Stimulated activated CD8-positive, alpha-beta memory T cell treated with anti-CD3 and anti-CD28 coated beads, Interleukin-15, amount 100 ng/mL, for 24 hours (primary cell): ENCODE measurements at regions not wholly inside any gene's neighbourhood (a gene's known extent, or its start where the extent isn't known, plus 50 kb on each side); places are given as distances from the start of the nearest gene placed in this dataset.
A peak's percentile ranks its signal among the peaks of the same experiment; 100 is the strongest.

ENCODE experiments used
- DNase-seq: peaks from one replicate; pipeline ENCODE4 v3.0.0-alpha.2; 2020; ENCODE audit warnings: low read depth

DNA sequence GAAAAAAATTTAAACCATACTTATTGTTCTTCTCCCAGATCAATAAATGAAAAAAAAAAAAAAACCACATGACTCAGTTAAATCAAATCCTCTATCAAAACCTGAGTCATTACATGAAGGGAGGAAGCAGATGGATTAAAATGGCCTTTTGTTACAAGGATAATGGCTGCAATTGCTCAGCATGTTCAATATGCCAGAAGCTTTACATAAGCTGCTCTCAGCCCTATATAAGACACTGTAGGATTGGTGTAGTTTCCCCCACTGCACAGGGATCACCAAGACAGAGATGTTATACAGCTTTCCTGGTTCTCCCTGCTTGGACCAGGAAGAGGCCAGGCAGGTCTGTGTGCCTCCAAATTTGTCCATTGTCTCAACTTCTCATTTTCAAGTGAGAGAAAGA lies 101.6 kb upstream of the MAP1B start:
- DNase-seq, result no peak

DNA sequence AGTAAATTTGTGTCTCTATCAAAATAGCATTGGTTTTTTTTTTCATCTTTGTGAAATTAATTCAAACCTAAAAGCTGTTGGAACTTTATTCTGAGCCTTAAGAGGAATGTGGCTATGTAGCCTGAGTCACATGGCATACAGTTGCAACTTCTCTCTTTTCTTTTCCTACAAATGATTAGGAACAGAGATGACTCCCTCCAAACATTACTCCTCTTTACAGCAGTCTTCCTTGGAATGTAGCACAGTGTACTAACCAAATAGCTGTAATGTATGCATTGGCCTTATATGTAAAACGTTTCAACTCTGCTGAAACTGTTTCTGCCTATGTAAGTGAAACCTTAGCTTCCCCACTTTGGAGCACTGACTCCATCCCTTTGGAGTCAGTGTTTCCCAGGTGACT lies 100.9 kb upstream of the MAP1B start:
- DNase-seq, result no peak

DNA sequence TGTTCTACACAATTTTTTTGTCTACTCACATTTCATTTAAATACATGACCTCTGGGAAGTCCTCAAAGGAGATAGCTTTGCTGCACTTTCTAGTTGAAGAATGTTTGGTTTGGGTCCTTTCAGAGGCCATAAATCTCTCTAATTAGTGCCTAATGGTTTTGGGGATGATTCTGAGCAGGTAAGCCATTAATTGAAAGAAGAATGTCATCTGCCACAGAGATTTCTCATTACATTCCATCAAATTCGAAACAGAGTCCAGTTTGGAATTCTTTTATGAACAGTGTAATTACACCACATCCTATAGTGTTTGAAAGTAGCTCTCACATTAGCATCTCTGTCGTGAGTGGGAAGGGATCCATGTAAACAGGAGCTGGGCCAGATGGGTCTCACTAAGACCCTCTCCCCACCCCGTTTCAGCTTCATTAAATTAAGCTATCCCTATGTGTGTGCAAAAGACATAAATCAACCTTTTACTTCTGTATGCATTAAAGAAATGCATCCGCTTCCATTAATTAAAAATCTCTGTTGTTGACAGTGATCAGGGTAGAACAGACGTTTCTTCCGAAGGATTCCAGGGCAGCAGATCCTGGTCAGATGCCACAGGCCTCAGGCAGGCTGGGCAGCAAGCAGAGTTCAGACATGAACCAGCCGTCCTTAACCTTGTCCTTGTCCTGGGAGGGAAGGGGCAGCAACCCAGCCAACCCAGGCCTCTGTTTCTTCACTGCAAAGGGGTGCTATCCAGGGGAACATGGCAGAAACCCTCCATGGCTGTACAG lies 99.8 kb upstream of the MAP1B start:
- no peak for DNase-seq

DNA sequence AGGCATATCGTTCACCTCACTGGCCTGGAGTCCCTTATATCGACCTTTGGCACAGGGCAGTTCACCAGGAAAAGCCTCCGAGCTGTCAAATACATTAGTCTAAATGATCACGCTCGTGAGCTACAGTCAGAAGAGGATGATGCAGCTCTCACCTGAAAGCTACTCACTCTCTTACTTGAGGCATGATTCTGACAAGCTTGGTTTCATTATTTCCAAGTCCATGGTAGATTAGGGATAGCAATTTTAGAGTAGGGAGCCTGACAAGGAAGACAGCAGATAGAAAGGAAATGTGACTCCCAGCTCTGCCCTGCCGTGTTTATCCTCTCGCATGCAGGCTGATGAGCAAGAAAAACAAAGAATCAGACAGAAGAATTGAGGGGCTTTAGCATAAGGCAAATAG lies 98.0 kb upstream of the MAP1B start:
- no peak for DNase-seq

DNA sequence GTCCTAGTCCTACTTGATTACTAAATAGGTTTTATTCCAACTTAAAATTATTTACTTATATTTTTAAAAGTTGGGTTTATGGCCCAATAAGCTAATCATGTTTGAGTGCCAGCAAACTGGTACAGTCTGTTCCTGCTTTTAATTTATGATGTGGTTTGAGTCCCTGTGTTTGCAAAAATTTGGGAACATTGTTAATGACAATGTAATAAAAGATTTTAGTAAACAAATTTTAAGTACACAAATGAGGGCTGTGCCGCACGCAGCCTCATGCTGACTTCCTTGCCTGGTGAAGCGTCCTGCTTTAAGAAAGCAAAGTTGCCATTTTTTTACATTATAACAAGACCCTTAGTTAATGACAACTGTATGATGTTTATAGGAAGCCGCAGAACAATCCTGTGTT lies 96.8 kb upstream of the MAP1B start:
- no peak for DNase-seq

DNA sequence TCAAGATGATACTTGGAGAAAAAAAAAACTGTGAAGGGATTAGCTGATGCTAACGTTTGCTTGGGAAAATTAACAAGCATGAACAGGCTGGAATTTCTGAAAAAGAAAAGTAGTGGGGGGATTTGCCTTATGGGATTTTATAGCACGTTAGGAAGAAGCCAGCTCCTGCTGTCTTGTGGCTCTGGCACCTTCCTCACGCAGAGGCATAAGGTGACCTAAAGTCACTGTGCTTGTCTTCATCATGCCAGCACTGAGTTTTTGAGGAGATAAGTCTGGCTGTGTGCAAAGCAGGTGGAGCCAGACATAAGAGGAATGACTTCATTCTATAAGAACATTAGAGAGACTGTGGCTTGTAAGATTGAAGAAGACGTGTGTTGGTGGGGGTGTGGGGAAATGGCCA lies 94.4 kb upstream of the MAP1B start:
- DNase-seq, result no peak

DNA sequence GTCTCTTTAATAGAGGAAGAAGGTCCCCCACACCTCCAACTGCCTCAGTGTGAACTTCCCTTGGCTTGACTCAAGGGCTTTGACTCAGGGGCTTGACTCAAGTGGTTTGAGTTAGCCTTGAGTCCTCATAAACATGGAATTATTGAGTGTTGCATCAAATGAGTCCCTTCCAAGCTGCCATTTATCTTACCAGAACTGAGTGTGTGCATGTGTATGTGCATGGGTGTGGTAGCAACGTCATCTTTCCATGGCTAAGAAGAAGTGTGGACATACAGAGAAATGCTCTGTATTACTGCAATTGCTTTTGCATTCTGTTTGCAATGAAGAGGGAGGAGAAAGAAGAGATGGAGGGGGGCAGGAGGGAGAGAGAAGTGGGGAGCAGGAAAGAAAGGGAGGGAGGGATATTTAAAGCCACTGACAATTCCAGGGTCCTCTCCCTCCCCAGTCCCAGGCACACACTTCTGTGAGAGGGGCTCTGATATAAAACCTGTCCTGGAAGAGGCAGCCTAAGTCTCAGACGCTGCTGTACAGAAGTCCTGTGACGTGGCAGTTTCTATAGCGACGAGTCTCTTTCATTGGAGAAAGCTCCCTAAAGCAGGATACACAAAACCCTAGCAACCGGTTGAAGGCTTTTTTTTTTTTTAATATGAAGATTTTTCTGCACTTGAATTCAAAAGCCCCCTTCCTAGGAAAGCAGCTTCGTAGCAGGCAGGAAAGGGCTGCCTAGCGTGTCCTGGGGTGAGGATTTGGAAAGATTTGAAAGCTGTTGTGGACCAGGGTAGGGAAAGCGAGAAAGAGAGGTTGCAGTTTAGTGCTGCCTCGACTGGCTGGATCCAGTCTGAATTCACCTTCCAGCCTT lies 93.3 kb upstream of the MAP1B start:
- no peak for DNase-seq

DNA sequence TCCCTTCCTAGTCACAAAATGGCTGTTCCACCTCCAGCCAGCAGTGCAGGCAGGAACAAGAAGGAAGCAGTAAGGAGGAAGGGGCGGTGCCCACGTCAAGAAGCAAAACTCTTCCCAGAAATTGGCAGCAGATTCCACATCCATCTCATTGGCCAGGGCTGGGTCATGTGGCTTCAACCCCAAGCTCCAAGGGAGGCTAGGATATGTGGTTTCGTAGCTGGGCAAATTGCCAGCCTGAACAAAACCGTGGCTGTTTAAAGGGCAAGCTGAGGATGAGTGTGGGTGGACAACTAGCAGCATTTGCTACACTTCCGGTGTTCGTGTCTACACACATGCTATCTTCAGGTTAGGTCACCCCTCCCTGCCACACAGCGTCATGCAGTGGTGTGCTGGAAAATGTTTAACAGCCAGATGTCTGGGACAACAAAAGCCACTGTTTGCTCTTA lies 92.1 kb upstream of the MAP1B start:
- no peak for DNase-seq

DNA sequence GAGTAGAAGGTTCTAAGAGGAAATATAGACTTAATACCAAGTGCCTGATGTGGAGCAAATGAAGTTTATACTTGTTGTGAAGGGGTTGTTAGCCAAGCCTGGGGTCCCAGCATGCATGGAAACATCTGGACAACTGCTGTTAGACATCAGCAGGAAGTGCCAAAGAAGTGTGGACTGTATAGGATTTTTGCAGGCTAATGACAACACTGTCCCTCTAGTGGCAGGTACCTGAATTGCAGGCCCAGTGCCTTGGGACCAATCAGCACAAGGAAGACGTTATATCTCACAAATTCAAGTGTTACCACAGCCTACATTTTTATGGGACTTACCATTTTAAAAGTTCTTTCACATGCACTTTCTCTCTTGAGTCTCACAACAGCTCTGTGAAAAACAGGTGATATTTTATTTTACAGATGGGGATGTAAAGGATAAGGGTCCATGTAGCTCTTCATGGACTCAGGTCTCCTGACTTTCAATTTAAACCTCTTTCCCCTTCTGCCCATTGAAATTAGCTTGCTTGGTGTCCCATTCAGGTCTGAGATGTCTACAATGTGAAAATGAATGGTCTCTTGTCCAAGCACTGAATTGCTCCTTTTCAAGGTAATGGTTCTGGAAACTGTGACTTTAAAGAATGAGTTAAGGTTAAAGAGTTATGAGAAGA lies 89.0 kb upstream of the MAP1B start:
- DNase-seq, result peak; percentile 34

DNA sequence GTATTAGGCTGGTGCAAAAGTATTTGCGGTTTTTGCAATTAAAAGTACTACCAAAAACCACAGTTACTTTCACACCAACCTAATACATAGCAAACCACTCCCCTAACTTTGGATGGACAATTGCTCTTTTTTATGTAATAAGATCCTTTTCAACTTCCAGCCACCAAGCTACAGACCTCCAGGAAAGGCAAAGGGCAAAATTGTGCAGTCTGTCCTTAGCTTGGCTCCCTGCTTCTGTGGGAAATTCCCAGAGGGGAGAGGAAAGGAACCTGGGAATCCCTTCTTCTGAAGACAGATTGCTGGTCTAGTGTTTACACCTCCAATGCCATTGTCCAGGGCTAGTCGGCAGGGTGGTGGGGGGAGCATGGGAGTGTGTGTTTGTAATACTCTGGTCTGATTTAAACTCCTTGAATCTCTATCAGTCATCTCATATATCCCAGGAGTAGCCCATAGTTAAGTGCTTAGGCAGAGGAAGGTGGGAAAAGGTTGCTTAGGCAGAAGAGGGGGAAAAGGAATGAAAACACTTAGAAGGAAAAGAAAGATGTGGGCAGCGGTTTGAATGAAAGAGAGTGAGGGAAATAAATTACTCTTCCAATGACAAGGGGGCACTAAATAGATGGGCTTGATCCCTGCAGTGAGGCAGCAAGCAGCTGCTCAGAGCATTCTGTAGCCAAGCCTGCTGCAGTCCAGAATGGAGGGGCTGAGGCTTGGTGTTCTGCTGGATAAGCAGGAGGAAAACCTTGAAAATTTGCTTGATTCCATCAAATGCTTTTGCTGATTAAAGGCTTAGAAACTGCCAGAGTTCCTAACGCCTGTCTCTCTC lies 86.9 kb upstream of the MAP1B start:
- DNase-seq, result no peak

DNA sequence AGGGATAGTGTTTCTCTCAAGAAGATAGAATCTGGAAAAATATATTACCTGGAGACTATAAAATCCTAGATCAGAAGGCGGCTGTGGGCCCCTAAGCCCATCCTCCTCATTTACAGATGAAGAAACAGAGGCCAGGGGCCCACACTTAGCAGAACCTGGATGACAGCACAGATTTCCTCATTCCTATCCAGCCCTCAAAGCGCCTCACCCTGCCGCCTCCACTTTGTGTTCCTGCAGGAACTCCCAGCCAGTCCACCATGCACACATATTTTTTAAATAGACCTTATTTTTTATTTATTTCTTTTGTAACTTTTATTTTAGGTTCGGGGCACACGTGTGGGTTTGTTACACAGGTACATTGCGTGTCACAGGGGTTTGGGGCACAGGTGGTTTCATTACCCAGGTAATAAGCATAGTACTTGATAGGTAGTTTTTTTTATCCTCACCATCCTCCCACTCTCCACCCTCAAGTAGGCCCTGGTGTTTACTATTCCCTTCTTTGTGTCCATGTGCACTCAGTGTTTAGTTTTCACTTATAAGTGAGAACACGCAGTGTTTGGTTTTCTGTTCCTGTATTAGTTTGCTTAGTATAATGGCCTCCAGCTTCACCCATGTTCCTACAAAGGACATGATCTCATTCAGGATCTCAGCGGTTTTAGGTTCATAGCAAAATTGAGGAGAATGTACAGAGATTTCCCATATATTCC lies 85.5 kb upstream of the MAP1B start:
- DNase-seq, result no peak

DNA sequence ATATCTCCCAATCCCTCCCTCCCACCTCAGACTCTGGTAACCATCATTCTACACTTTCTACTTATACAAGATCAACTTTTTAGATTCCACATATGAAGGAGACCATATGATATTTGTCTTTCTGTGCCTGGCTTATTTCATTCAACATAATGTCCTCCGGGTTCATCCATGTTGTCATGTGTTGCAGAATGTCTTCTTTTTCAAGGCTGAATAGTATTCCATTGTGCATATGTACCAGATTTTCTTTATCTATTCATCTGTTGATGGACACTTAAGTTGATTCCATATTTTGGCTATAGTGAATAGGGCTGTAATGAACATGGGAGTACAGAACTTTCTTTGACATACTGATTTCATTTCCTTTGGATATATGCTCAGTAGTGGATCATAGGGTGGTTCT lies 78.9 kb upstream of the MAP1B start:
- no peak for DNase-seq

DNA sequence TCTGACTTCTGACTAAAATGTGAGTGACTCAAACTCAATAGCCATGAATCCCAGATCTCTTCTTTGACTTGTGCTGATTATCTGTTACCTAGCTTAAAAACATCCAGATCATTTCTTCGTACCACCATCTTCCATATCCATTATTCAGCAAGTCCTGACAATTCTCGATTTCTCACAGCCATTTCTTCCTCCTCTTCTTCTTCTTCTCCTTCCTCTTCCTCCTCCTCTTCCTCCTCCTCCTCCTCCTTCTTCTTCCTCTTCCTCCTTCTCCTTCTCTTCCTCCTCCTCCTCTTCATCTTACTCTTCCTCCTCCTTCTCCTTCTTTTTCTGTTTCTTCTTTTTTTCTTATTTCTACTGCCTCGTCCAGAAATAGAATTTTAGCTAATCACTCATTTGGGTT lies 77.0 kb upstream of the MAP1B start:
- no peak for DNase-seq

DNA sequence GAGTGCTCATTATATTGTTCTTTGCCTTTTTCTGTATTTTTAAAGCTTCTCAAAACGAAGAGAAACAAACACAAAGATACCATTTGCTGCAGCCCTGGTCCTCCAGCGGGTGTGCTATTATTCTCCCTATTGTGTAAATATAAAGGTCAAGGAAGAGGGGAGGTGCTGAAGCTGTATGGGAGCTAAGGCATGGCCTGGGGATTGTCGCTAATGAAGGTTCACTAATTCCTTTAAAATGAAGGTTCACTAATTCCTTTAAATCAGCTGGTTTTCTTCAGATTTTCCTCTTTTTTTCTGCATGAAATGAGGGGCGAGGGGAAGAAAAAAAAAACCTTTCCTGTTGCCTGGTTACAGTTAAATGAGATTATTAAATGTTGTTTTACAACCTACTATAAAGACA lies 74.5 kb upstream of the MAP1B start:
- DNase-seq, result no peak

DNA sequence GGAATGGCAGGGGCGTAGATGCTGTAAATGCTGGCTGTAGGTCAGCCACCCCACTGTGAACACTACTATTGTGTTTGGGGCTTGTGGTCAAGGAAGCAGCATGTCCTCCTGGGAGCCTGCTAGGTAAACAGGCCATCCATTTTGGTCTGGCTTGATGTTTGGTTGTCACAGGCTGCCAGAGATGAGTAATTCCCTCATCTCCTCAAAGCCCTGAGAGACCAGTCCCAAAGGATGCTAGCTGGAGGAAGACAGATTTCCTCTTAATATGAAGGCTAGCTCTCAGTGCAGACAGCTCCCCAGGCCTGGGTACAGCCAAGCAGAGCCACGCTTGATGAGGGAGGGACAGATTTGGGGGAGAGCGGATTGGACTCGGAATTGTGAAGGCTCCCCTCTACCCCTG lies 72.5 kb upstream of the MAP1B start:
- DNase-seq, result no peak

DNA sequence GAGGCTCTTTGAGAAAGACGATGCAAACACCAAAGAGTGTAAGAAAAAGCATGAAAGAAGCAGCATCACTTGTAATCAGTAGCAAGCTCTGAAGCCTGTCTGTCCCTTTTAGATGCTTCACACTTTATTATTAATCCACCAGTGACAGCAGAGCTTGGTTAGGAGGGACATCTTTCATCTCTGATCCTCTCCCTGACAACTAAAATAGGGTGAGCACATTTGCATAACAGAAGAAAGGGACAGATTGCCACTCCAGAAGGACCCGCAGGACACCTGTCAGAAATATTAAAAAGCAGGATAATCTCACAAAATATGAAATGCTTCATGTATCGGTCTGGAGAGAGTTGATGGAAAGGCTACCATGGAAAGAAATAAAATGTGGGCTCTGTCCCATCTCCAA lies 71.4 kb upstream of the MAP1B start:
- DNase-seq, result no peak

DNA sequence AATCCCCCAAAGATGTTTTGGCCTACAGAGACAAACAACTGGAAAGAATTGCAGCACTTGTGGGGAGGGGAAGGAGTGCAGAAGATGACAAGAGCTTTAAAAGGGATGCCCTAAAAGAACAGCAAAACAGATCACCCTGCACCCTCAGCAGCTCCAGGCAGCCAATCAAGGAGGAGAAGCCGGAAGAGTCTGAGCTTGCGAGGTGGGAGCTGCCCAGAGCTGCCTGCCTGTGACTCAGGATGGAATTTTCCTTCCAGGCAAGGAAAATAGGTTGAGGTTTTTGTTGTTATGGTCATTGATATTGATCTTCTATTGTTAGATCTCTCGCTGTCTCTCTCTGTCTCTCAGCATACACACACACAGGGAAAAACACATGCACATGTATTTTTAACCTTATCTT lies 70.3 kb upstream of the MAP1B start:
- no peak for DNase-seq

DNA sequence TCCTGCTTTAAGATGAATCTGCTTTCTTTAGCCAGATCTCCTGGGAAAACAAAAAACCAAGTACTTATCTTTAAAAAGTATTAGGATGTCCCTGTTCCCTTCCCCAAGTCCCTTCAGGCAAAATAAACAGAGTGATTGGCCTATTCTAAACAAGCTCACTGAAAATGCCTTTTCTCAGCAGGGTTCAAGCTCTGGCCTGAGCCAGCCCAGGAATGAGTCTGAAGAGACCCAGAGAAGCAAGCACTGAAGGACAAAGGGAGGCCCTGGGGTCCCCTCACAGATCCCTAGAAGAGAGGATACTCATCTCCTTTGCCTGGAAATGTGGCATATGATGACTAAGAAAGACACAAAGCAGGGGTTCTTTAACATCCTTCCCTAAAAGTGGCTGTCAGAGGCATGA lies 66.8 kb upstream of the MAP1B start:
- DNase-seq, result no peak

DNA sequence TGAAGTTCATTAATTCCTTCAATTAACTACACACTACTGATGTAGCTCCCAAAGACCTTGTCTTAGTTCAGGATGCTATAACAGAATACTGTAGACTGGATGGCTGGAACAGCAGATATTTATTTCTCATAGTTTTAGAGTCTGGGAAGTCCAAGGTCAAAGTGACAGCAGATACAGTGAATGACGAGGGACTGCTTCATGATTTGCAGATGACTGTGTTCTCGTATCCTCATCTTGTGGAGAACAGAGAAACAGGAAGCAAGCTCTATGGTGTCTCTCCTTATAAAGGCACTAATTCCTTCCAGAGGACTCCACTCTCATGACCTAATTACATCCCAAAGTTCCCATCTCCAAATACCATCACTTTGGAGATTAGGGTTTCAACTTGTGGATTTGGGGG lies 65.6 kb upstream of the MAP1B start:
- no peak for DNase-seq

DNA sequence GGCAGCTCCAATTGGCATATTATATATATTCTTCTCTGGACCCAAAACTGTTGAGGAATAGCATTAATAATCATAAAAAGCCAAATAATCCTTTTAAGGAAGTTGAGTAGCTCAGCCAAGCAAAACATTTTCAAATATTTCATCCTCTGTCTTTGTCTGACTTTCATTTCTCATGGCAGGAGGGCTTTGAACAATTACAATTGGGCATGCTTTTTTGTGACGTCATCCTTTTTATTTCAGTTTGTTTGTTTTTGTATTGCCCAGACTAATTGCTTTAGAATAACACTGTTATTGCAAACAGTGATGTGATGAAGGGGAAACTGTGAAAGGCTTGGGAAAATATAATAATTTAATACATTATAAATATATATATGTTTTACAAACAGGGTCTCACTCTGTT lies 65.2 kb upstream of the MAP1B start:
- DNase-seq, result no peak

DNA sequence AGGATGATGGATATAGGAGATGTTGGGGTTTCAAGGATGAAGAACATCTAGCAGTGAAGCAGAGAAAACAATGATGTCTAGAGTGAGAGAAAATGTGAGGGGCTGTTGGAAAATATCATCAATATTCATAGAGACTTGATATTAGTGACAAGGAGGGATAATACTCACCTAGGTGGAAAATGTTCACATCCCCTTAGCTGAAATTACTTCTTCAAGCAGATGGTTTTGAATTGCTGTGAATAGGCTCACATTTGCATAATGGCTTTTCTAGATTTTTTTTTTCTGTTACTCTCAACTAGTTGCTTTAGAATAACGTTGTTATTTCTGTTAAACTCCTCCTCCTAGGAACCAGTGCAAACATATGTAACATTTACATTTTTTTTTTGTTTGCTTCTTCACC lies 61.6 kb upstream of the MAP1B start:
- DNase-seq, result no peak

DNA sequence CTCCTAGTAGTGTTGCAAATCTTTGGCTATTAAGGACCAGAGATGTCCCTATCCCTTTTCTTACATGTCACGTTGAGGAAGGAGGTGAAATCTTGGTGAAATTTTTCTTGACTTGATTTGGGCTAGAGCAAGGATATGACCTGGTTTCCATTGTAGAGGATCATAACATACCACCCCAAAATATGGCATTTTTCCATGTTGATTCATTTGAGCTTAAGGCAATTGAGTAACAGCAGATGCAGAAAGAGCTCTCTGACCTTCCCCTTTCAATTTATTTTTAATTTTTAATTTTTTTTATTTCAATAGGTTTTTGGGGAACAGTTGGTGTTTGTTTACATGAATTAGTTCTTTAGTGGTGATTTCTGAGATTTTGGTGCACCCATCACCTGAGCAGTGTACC lies 61.2 kb upstream of the MAP1B start:
- DNase-seq, result no peak
